HepG2 (cell line): ENCODE measurements at regions not wholly inside any gene's neighbourhood (a gene's known extent, or its start where the extent isn't known, plus 50 kb on each side); places are given as distances from the start of the nearest gene placed in this dataset.
A peak's percentile ranks its signal among the peaks of the same experiment; 100 is the strongest.

ENCODE experiments used
- ATAC-seq: fragments of 200-7000 bp; cut with Tn5 transposase; 3 replicates; pipeline ENCODE4 v1.9.1; 2020; ENCODE audit warnings: mild to moderate bottlenecking, moderate library complexity
- BruUV-seq: library from RNA; stranded (reverse); fragments of 400-500 nt; replicated peaks from 2 replicates; lab custom pipeline; 2021; lab: Mats Ljungman, UMichigan
- CTCF ChIA-PET: fragments of 300-600 bp; formaldehyde crosslinking; extraction: SDS; loops from one replicate; lab custom pipeline; 2021; ENCODE audit warnings: low total read pairs, inconsistent platforms, low intra/inter-chr PET ratio; lab: Yijun Ruan, JAX
- POLR2A ChIA-PET: fragments of 350-600 bp; sonication (Branson Sonifier 250); formaldehyde crosslinking; loops from one replicate; lab custom pipeline; 2020; ENCODE audit warnings: antibody characterized with exemption, inconsistent platforms; lab: Yijun Ruan, JAX
- DNase-seq: peaks from one replicate; pipeline ENCODE4 v3.0.0-alpha.2; 2015; ENCODE audit warnings: low spot score
- FAIRE-seq: peaks from 3 replicates; lab custom pipeline; 2011; peaks lifted over from hg19 to GRCh38; lab: Jason Lieb, UNC
- H2AFZ ChIP-seq: one replicate; pipeline ENCODE4 v1.6.1; 2011; ENCODE audit warnings: low read length, inconsistent platforms
- H3K27ac ChIP-seq: fragments of 300-600 bp; 3 replicates; pipeline ENCODE4 v1.8.0; 2011; ENCODE audit warnings: mixed run types, mild to moderate bottlenecking, mixed read lengths, low read length, inconsistent platforms; ENCODE audit not compliant: insufficient read depth; ENCODE audit errors: extremely low read length
- H3K27me3 ChIP-seq, 2 experiments: fragments of 200-600 bp in 1 of 2; 2 replicates in 1 of 2; 3 replicates in 1 of 2; pipeline versions ENCODE4 v1.6.0 to v1.8.0; 2011; ENCODE audit warnings: low read length in 2 of 2, mild to moderate bottlenecking in 2 of 2, moderate library complexity in 2 of 2, inconsistent platforms in 1 of 2; ENCODE audit not compliant: insufficient read depth in 2 of 2, control insufficient read depth in 1 of 2
- H3K36me3 ChIP-seq, 2 experiments: fragments of 200-600 bp in 1 of 2; replicated peaks in 1 of 2; 2 replicates in 1 of 2; 3 replicates in 1 of 2; pipeline versions ENCODE4 v1.5.1 to v1.8.0; 2011; ENCODE audit warnings: low read length in 2 of 2, inconsistent platforms in 1 of 2; ENCODE audit not compliant: insufficient read depth in 2 of 2, control insufficient read depth in 1 of 2
- H3K4me1 ChIP-seq: 2 replicates; pipeline ENCODE4 v1.5.1; 2012; ENCODE audit warnings: low read length, inconsistent platforms; ENCODE audit not compliant: insufficient read depth
- H3K4me2 ChIP-seq: 2 replicates; pipeline ENCODE4 v1.6.0; 2011; ENCODE audit warnings: low read depth, low read length, inconsistent platforms
- H3K4me3 ChIP-seq, 3 experiments: fragments of 200-600 bp in 1 of 3; sonication (generic), shearing (Covaris generic) in 1 of 3; replicated peaks in 1 of 3; 2 replicates each; pipeline ENCODE4 v1.5.1; 2011 to 2016; ENCODE audit warnings: low read length in 3 of 3, inconsistent platforms in 2 of 3, low read depth in 2 of 3, mild to moderate bottlenecking in 2 of 3, control low read depth in 1 of 3, mixed read lengths in 1 of 3; ENCODE audit not compliant: insufficient read depth in 1 of 3
- H3K79me2 ChIP-seq: one replicate; pipeline ENCODE4 v1.6.1; 2011; ENCODE audit warnings: low read length, inconsistent platforms; ENCODE audit not compliant: insufficient read depth
- H3K9ac ChIP-seq: 2 replicates; pipeline ENCODE4 v1.6.0; 2011; ENCODE audit warnings: mild to moderate bottlenecking, low read depth, low read length, inconsistent platforms; ENCODE audit not compliant: insufficient read depth
- H3K9me3 ChIP-seq: 2 replicates; pipeline ENCODE4 v1.5.1; 2012; ENCODE audit warnings: mild to moderate bottlenecking, low read length
- H4K20me1 ChIP-seq: 2 replicates; pipeline ENCODE4 v1.6.0; 2011; ENCODE audit warnings: inconsistent platforms, mild to moderate bottlenecking, low read length, moderate library complexity; ENCODE audit not compliant: insufficient read depth
- CREM ChIP-seq, 2 experiments: sonication (generic) in 1 of 2; formaldehyde crosslinking in 1 of 2; IDR thresholded peaks; 2 replicates each; pipeline versions ENCODE4 v1.4.0 to v1.6.1; 2016 to 2020; ENCODE audit warnings: antibody characterized with exemption in 1 of 2, mild to moderate bottlenecking in 1 of 2, missing genetic modification reagents in 1 of 2
- HNRNPH1 ChIP-seq: fragments of 200-400 bp; formaldehyde crosslinking; optimal IDR thresholded peaks from 2 replicates; pipeline ENCODE3; 2017; ENCODE audit warnings: mild to moderate bottlenecking, low read depth, low read length
- MATR3 ChIP-seq: sonication (generic); formaldehyde crosslinking; IDR thresholded peaks from 2 replicates; pipeline ENCODE4 v1.4.0; 2020; ENCODE audit warnings: missing genetic modification reagents
- MXI1 ChIP-seq: IDR thresholded peaks from 3 replicates; pipeline ENCODE4 v1.6.1; 2012; ENCODE audit warnings: low read depth, low read length, inconsistent platforms, borderline replicate concordance
- NFYC ChIP-seq: IDR thresholded peaks from 2 replicates; pipeline ENCODE4 v1.6.1; 2016; ENCODE audit warnings: missing genetic modification reagents, missing compliant biosample characterization
- NR3C1 ChIP-seq: sonication (generic); formaldehyde crosslinking; IDR thresholded peaks from 2 replicates; pipeline ENCODE4 v1.4.0; 2020; ENCODE audit warnings: missing genetic modification reagents
- PHF20 ChIP-seq: sonication (generic); formaldehyde crosslinking; IDR thresholded peaks from 2 replicates; pipeline ENCODE4 v1.5.0; 2020; ENCODE audit warnings: mild to moderate bottlenecking, missing genetic modification reagents
- PLRG1 ChIP-seq: fragments of 450-650 bp; conservative IDR thresholded peaks from 2 replicates; pipeline ENCODE4 v1.6.1; 2016
- SAFB2 ChIP-seq: sonication (generic); formaldehyde crosslinking; IDR thresholded peaks from 2 replicates; pipeline ENCODE4 v1.5.1; 2020; ENCODE audit warnings: missing genetic modification reagents, low read depth, mild to moderate bottlenecking, borderline replicate concordance
- SRY ChIP-seq: sonication (generic); formaldehyde crosslinking; IDR thresholded peaks from 2 replicates; pipeline ENCODE4 v1.8.0; 2022; ENCODE audit warnings: mild to moderate bottlenecking, missing genetic modification reagents
- ZFX ChIP-seq: sonication (generic); formaldehyde crosslinking; IDR thresholded peaks from 2 replicates; pipeline ENCODE4 v1.4.0; 2020; ENCODE audit warnings: mild to moderate bottlenecking, low read depth, missing genetic modification reagents, moderate library complexity
- ZNF761 ChIP-seq: sonication (generic); formaldehyde crosslinking; conservative IDR thresholded peaks from 2 replicates; pipeline ENCODE4 v1.4.0; 2020; ENCODE audit warnings: mild to moderate bottlenecking, missing genetic modification reagents
- WGBS: methylation state at CpG from one replicate; pipeline ENCODE4 v1.1.6; 2017; ENCODE audit warnings: low lambda C conversion rate; 5-methylcytosine and 5-hydroxymethylcytosine counted together
- in situ Hi-C: cut with HindIII; loops from 2 replicates; pipeline ENCODE4 v1.10.0; 2017; ENCODE audit warnings: low pct_unique_long_range_greater_than_20kb; ENCODE audit not compliant: extremely low pct_ligation_motif_present
- intact Hi-C: fragments of 100-400 bp; cut with micrococcal nuclease; formaldehyde crosslinking; loops from one replicate; pipeline ENCODE4 v1.10.0; 2022; ENCODE audit not compliant: unreplicated experiment
- TF ChIP-seq, protein P1 (sequence below): IDR thresholded peaks from 2 replicates; pipeline ENCODE4 v1.6.1; 2012; ENCODE audit warnings: inconsistent platforms

DNA sequence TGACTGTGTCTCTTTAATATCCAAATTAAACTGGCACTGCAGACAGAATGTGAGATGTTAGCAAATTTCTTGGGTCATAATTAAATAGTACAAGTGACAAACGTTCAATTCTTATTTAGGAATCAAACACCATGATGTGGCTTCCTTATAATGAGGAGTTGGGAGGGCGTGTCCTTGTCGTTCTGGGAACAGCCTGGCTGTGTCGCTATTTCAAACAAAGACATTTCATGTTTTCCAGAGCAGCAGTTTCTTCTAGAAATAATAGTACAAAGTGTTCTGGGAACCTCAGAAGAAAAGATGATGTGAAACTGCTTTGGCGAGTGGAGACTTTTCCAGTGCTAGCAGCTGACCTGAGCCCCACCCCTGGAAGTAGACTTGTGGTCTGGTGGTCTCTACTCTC lies 301.7 kb upstream of the N4BP1 start:
- in situ Hi-C loops (no loop called here), intact Hi-C loops (no loop called here)
- ChIA-PET POLR2A (no interaction called here), CTCF (no interaction called here)
- TF ChIP-seq PHF20 (CRISPR knock-in tag) (no peak), SAFB2 (no peak), MATR3 (CRISPR knock-in tag) (no peak)
- H2AFZ ChIP-seq, result no peak overlapping the region
- no peak overlapping the region for H3K9ac ChIP-seq
- ATAC-seq (no peak), DNase-seq (no peak), FAIRE-seq (peak; percentile 39)
- BruUV-seq, result no TSS peak
- H3K27me3 ChIP-seq, result peaks cover 0 to 8% of the 10 kb centered on the region in 2 experiments; a peak in 2 of 5 replicates
- no peak overlapping the region for H3K27ac ChIP-seq
- H3K4me1 ChIP-seq, result peaks cover 13% of the 10 kb centered on the region
- H3K9me3 ChIP-seq, result no peaks in the 10 kb centered on the region
- H3K4me3 ChIP-seq, result no peak overlapping the region
- H4K20me1 ChIP-seq, result no peaks in the 10 kb centered on the region
- no peaks in the 10 kb centered on the region for H3K79me2 ChIP-seq
- no peaks in the 10 kb centered on the region for H3K36me3 ChIP-seq
- H3K4me2 ChIP-seq, result no peak overlapping the region
- 0% methylated on average over 5 of the region's 5 CpGs for WGBS

DNA sequence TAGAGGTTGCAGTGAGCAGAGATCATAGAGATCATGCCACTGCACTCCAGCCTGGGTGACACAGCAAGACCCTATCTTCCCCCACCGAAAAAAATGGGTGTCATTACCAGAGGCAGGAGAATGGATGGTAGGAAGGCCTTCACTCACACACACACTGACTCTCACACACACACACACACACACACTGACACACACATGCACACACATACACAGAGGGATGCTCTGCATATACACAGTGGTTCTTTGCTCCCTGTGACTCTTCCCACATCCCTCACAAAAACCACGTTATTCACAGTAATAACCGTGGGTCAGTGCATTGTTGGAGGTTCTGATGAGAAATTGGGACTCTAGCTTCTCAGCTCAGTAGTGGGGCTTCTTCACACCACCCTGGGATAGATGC lies 300.2 kb upstream of the N4BP1 start:
- Histone ChIP-seq H3K27me3 (peaks cover 0 to 13% of the 10 kb centered on the region in 2 experiments; a peak in 2 of 5 replicates), H3K9ac (no peak overlapping the region), H4K20me1 (no peaks in the 10 kb centered on the region), H3K9me3 (no peaks in the 10 kb centered on the region), H3K79me2 (no peaks in the 10 kb centered on the region), H3K36me3 (no peaks in the 10 kb centered on the region), H3K27ac (no peak overlapping the region)
- no TSS peak for BruUV-seq
- ATAC-seq, result no peak
- no peak for FAIRE-seq
- TF ChIP-seq NR3C1 (no peak), ZFX (CRISPR knock-in tag) (no peak), NFYC (no peak), CREM (IDR thresholded peaks at IDR 0.05) (no peak), CREM (CRISPR knock-in tag; IDR thresholded peaks at IDR 0.05) (no peak), SRY (CRISPR knock-in tag) (no peak), HNRNPH1 (no peak), ZNF761 (no peak), MXI1 (no peak), PLRG1 (no peak)
- TF ChIP-seq, protein P1, sequence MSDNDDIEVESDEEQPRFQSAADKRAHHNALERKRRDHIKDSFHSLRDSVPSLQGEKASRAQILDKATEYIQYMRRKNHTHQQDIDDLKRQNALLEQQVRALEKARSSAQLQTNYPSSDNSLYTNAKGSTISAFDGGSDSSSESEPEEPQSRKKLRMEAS, result no peak
- TF ChIP-seq, all 625 proteins: peak for 0
- WGBS, result 2% methylated on average over 3 of the region's 3 CpGs
- peaks cover 13% of the 10 kb centered on the region for H3K4me1 ChIP-seq
- in situ Hi-C loops (no loop called here), intact Hi-C loops (no loop called here)
- no peak for DNase-seq
- no peak overlapping the region for H2AFZ ChIP-seq
- ChIA-PET POLR2A (no interaction called here), CTCF (no interaction called here)
- H3K4me2 ChIP-seq, result no peak overlapping the region
- H3K4me3 ChIP-seq, result no peak overlapping the region
